GM06990 (cell line): ENCODE measurements at regions not wholly inside any gene's neighbourhood (a gene's known extent, or its start where the extent isn't known, plus 50 kb on each side); places are given as distances from the start of the nearest gene placed in this dataset.

ENCODE experiments used
- DNase-seq: peaks from one replicate; pipeline ENCODE4 v3.0.0-alpha.2; 2011; ENCODE audit not compliant: insufficient read length; ENCODE audit errors: extremely low read depth
- H3K27me3 ChIP-seq: replicated peaks from 2 replicates; pipeline ENCODE4 v1.6.0; 2011; ENCODE audit warnings: low read length; ENCODE audit not compliant: control insufficient read depth, insufficient read depth
- H3K36me3 ChIP-seq: 2 replicates; pipeline ENCODE4 v1.5.1; 2011; ENCODE audit warnings: low read length; ENCODE audit not compliant: control insufficient read depth, insufficient read depth
- H3K4me3 ChIP-seq: replicated peaks from 2 replicates; pipeline ENCODE4 v1.5.1; 2011; ENCODE audit warnings: low read depth, mild to moderate bottlenecking, control low read depth, low read length
- TF ChIP-seq, protein P1 (sequence below): IDR thresholded peaks from 2 replicates; pipeline ENCODE4 v1.5.1; 2011; ENCODE audit warnings: low read length, control low read depth, mild to moderate bottlenecking, inconsistent platforms; ENCODE audit not compliant: insufficient read depth, poor library complexity, severe bottlenecking

DNA sequence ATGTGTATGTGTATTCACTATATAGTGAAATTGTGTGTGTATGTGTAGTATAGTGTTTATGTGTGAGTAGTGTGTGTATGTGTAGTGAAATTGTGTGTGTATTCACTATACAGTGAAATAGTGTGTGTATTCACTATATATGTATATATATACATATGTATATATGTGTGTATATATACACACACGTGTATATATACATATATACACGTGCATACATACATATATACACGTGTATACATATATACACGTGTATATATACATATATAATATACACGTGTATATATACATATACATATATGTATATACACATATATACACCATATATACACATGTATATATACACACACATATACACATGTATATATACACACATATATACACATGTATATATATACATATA is 403.6 kb upstream of the TUSC1 start:
- Histone ChIP-seq H3K36me3 (no peaks in the 10 kb centered on the region), H3K4me3 (no peak overlapping the region), H3K27me3 (no peaks in the 10 kb centered on the region)
- no peak for DNase-seq
- TF ChIP-seq, protein P1, sequence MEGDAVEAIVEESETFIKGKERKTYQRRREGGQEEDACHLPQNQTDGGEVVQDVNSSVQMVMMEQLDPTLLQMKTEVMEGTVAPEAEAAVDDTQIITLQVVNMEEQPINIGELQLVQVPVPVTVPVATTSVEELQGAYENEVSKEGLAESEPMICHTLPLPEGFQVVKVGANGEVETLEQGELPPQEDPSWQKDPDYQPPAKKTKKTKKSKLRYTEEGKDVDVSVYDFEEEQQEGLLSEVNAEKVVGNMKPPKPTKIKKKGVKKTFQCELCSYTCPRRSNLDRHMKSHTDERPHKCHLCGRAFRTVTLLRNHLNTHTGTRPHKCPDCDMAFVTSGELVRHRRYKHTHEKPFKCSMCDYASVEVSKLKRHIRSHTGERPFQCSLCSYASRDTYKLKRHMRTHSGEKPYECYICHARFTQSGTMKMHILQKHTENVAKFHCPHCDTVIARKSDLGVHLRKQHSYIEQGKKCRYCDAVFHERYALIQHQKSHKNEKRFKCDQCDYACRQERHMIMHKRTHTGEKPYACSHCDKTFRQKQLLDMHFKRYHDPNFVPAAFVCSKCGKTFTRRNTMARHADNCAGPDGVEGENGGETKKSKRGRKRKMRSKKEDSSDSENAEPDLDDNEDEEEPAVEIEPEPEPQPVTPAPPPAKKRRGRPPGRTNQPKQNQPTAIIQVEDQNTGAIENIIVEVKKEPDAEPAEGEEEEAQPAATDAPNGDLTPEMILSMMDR = no peak

DNA sequence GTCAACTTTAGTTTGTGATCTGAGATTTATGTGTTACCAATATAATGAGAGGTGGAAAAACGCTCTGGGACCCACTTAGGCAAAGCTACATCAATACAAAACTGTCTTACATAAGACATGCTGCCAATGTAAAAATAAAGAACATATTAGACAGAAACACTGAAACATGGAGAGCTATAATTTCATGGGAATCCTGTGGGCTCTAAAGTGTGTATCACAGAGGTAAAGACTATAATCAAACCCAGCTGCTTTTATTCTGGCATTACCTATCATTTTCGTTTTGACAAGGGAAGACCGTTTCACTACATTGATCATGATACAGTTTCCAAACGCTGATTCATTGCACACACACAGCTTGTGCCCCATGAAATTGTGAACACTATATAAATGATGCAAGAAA is 400.5 kb upstream of the TUSC1 start:
- Histone ChIP-seq H3K27me3 (no peaks in the 10 kb centered on the region), H3K36me3 (no peaks in the 10 kb centered on the region), H3K4me3 (no peak overlapping the region)
- no peak for DNase-seq
- TF ChIP-seq, protein P1 = no peak

DNA sequence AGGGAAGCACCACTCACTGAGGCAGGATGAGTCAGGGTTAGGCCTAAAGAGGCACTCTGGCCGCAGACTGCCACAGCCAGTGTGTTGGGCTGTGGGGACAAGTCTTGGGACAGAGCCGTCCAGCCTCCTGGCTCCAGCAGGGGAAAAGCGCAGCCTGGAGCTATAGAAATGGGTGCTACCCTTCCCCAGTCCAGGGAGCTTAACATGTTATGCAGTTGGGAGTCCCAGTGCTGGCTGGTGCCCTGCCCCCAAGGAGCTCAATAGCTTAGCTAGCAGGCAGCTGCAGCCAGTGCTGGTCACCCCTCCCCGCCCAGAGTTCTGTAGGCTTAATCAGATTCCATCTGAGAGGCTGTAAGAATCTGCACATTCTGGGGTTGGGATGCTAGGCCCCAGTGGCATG is 399.6 kb upstream of the TUSC1 start:
- TF ChIP-seq, protein P1 = no peak
- no peaks in the 10 kb centered on the region for H3K36me3 ChIP-seq
- H3K4me3 ChIP-seq = no peak overlapping the region
- no peaks in the 10 kb centered on the region for H3K27me3 ChIP-seq
- no peak for DNase-seq

DNA sequence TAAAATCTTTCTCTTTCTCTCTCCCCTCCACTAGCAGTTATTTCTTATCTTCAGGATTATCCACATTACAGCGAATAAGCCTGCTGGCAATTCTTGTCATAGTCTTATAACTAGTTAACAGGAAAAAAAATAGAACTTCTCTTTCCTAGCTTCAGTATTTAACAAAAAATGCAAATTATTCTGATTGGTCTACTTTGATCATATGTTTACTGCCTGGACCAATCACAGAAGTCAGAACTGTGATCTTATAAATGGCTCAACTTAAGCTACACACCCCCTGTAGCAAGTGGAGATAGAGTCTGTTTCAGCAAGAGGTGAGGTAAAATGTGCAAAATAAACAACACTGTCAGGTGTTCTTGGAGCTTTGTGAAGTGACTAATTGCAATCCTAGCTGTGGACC is 389.4 kb upstream of the TUSC1 start:
- Histone ChIP-seq H3K27me3 (no peaks in the 10 kb centered on the region), H3K4me3 (no peak overlapping the region), H3K36me3 (no peaks in the 10 kb centered on the region)
- TF ChIP-seq, protein P1 = no peak
- DNase-seq = no peak

DNA sequence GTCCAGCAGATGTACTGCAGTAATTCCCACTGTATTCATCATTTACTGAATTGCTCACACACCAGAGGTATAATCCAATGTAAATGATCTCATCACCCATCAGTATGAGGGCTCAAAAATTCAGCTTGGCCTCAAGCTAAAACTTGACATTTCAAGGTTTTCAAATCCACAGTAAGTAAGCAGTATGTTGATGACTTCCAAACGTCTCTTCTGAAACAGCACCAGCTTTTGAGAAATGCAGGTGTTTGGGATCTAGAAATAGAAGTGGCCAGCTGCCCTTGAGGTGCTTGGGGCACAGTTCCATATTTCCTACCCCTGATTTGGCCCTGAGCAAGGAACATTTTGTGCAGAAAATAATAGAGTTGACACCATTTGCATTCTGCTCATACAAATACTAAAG is 388.0 kb upstream of the TUSC1 start:
- Histone ChIP-seq H3K27me3 (no peaks in the 10 kb centered on the region), H3K4me3 (no peak overlapping the region), H3K36me3 (no peaks in the 10 kb centered on the region)
- no peak for DNase-seq
- TF ChIP-seq, protein P1 = no peak

DNA sequence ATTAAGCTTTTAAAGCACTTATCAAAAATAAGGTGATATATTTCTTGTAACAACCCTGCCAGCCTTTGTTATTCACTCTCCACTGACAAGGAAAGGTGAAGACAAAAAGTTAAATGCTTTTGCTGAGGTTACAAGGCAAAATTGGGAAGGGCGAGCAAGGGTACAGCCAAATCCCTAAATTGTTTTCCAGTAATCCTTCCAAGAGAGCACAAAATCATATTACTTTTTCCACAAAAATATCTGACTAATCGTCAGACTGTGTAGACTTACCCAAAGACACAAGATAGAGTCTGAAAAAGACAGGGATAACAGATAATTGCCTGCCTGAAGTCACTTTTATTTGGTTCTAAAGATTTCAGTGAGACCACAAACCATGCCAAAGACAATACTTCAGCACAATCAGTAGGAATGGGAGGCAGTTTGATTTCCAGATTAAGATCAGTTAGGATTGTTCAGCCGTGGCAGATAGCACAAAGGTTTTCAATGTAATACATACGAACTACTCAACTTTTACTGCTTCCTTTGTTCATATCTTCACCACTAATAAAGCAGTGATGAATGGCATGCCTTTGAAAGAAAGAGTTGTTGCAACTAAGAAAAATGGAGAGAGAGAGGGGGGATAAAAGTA is 383.8 kb upstream of the TUSC1 start:
- DNase-seq = no peak
- TF ChIP-seq, protein P1 = no peak
- Histone ChIP-seq H3K4me3 (no peak overlapping the region), H3K36me3 (no peaks in the 10 kb centered on the region), H3K27me3 (no peaks in the 10 kb centered on the region)
